ENCODE measurements at regions not wholly inside any gene's neighbourhood (a gene's known extent, or its start where the extent isn't known, plus 50 kb on each side); places are given as distances from the start of the nearest gene placed in this dataset.

GRCh38 chr6:20292905-20293304 lies 80.6 kb upstream of the MBOAT1 start:
- no peaks in the 10 kb centered on the region for H3K27me3 ChIP-seq (ENCODE audit: insufficient read depth, low read length)
- DNase-seq: no peak
- intact Hi-C loops (cut with micrococcal nuclease): loop anchor here (5.0 kb wide), 2 partner anchors 81 to 201 kb away; partner anchors contain the start of gene MBOAT1
- H3K36me3 Mint-ChIP-seq: no peaks in the 10 kb centered on the region
- H3K27ac ChIP-seq (ENCODE audit: low read depth, low read length): no peak overlapping the region
- H3K27me3 Mint-ChIP-seq: no peaks in the 10 kb centered on the region
- ChIA-PET POLR2A (ENCODE audit: partially characterized antibody) (interaction anchor here (0.6 to 1.3 kb wide), 5 partner anchors 27 to 237 kb away, joined by 3 to 13 read pairs (median 5); no protein-coding TSS in a partner anchor), CTCF (ENCODE audit: partially characterized antibody) (interaction anchor here (0.8 to 4.2 kb wide), 12 partner anchors 23 to 241 kb away, joined by 3 to 33 read pairs (median 4); partner anchors contain the start of genes CDKAL1 and E2F3)
- no peak overlapping the region for H3K27ac Mint-ChIP-seq
- H3K4me1 ChIP-seq (ENCODE audit: insufficient read depth, low read length): peaks cover 13% of the 10 kb centered on the region
- no peaks in the 10 kb centered on the region for H3K9me3 Mint-ChIP-seq
- H3K4me1 Mint-ChIP-seq: peaks cover 8 to 29% (median 14%) of the 10 kb centered on the region in 4 donors
- H3K4me3 Mint-ChIP-seq: no peak overlapping the region
- H3K4me3 ChIP-seq (ENCODE audit: low read length in 2 of 2): no peak overlapping the region
- H3K9me3 ChIP-seq (ENCODE audit: control insufficient read depth in 1 of 2, low read length in 2 of 2): no peaks in the 10 kb centered on the region
- H3K36me3 ChIP-seq (ENCODE audit: insufficient read depth, low read length): no peaks in the 10 kb centered on the region

GRCh38 chr6:20301256-20301655 lies 89.0 kb upstream of the MBOAT1 start:
- CTCF ChIA-PET (ENCODE audit: partially characterized antibody): interaction anchor here (2.4 kb wide), 1 partner anchor 11 kb away, joined by 8 read pairs; no protein-coding TSS in a partner anchor
- POLR2A ChIA-PET (ENCODE audit: partially characterized antibody): interaction anchor here (0.7 kb wide), 1 partner anchor 18 kb away, joined by 3 read pairs; no protein-coding TSS in a partner anchor

GRCh38 chr6:20302168-20302567 lies 89.9 kb upstream of the MBOAT1 start:
- Mint-ChIP-seq H3K4me1 (no peaks in the 10 kb centered on the region), H3K9me3 (no peaks in the 10 kb centered on the region), H3K36me3 (no peaks in the 10 kb centered on the region), H3K4me3 (no peak overlapping the region), H3K27me3 (peaks cover 0 to 2% of the 10 kb centered on the region in 2 donors), H3K27ac (no peak overlapping the region)
- DNase-seq: no peak
- Histone ChIP-seq H3K9me3 (ENCODE audit: control insufficient read depth in 1 of 2, low read length in 2 of 2) (no peaks in the 10 kb centered on the region), H3K4me1 (ENCODE audit: insufficient read depth, low read length) (no peaks in the 10 kb centered on the region), H3K27me3 (ENCODE audit: insufficient read depth, low read length) (no peaks in the 10 kb centered on the region), H3K27ac (ENCODE audit: low read depth, low read length) (no peak overlapping the region), H3K4me3 (ENCODE audit: low read length in 2 of 2) (no peak overlapping the region), H3K36me3 (ENCODE audit: insufficient read depth, low read length) (no peaks in the 10 kb centered on the region)
- ChIA-PET POLR2A (ENCODE audit: partially characterized antibody) (interaction anchor here (0.7 to 0.9 kb wide), 2 partner anchors 18 kb away, joined by 3 read pairs; no protein-coding TSS in a partner anchor), CTCF (ENCODE audit: partially characterized antibody) (interaction anchor here (1.0 to 2.4 kb wide), 2 partner anchors 12 to 226 kb away, joined by 4 to 8 read pairs; no protein-coding TSS in a partner anchor)
- intact Hi-C loops (cut with micrococcal nuclease): no loop called here

More at GRCh38 chr6:20301256-20301655, 89.0 kb upstream of the MBOAT1 start:
- Mint-ChIP-seq H3K9me3 (no peaks in the 10 kb centered on the region), H3K27ac (no peak overlapping the region), H3K4me3 (no peak overlapping the region), H3K4me1 (no peaks in the 10 kb centered on the region), H3K36me3 (no peaks in the 10 kb centered on the region), H3K27me3 (peaks cover 0 to 2% of the 10 kb centered on the region in 2 donors)
- Histone ChIP-seq H3K27me3 (ENCODE audit: insufficient read depth, low read length) (no peaks in the 10 kb centered on the region), H3K4me3 (ENCODE audit: low read length in 2 of 2) (no peak overlapping the region), H3K9me3 (ENCODE audit: control insufficient read depth in 1 of 2, low read length in 2 of 2) (no peaks in the 10 kb centered on the region), H3K4me1 (ENCODE audit: insufficient read depth, low read length) (no peaks in the 10 kb centered on the region), H3K36me3 (ENCODE audit: insufficient read depth, low read length) (no peaks in the 10 kb centered on the region), H3K27ac (ENCODE audit: low read depth, low read length) (no peak overlapping the region)
- intact Hi-C loops (cut with micrococcal nuclease): no loop called here
- no peak for DNase-seq

GRCh38 chr6:20302702-20303251 lies 90.5 kb upstream of the MBOAT1 start:
- CTCF ChIA-PET (ENCODE audit: partially characterized antibody): interaction anchor here (0.5 to 2.4 kb wide), 4 partner anchors 13 to 225 kb away, joined by 3 to 8 read pairs (median 4); no protein-coding TSS in a partner anchor

GRCh38 chr6:20306491-20306890 lies 94.2 kb upstream of the MBOAT1 start:
- H3K4me1 ChIP-seq (ENCODE audit: insufficient read depth, low read length): no peaks in the 10 kb centered on the region
- no peak overlapping the region for H3K27ac ChIP-seq (ENCODE audit: low read depth, low read length)
- ChIA-PET POLR2A (ENCODE audit: partially characterized antibody) (interaction anchor here (0.6 kb wide), 1 partner anchor 34 kb away, joined by 3 read pairs; no protein-coding TSS in a partner anchor), CTCF (ENCODE audit: partially characterized antibody) (no interaction called here)
- Mint-ChIP-seq H3K27me3 (peaks cover 0 to 1% of the 10 kb centered on the region in 2 donors), H3K4me3 (no peak overlapping the region), H3K36me3 (no peaks in the 10 kb centered on the region), H3K27ac (no peak overlapping the region), H3K9me3 (peaks cover 0 to 5% (median 0%) of the 10 kb centered on the region in 8 donors), H3K4me1 (no peaks in the 10 kb centered on the region)
- intact Hi-C loops (cut with micrococcal nuclease): no loop called here
- DNase-seq: no peak
- no peaks in the 10 kb centered on the region for H3K9me3 ChIP-seq (ENCODE audit: control insufficient read depth in 1 of 2, low read length in 2 of 2)
- H3K36me3 ChIP-seq (ENCODE audit: insufficient read depth, low read length): no peaks in the 10 kb centered on the region
- H3K27me3 ChIP-seq (ENCODE audit: insufficient read depth, low read length): no peaks in the 10 kb centered on the region
- no peak overlapping the region for H3K4me3 ChIP-seq (ENCODE audit: low read length in 2 of 2)

More at GRCh38 chr6:20302702-20303251, 90.5 kb upstream of the MBOAT1 start:
- Histone ChIP-seq H3K27me3 (ENCODE audit: insufficient read depth, low read length) (no peaks in the 10 kb centered on the region), H3K27ac (ENCODE audit: low read depth, low read length) (no peak overlapping the region), H3K4me1 (ENCODE audit: insufficient read depth, low read length) (no peaks in the 10 kb centered on the region), H3K4me3 (ENCODE audit: low read length in 2 of 2) (no peak overlapping the region), H3K36me3 (ENCODE audit: insufficient read depth, low read length) (no peaks in the 10 kb centered on the region), H3K9me3 (ENCODE audit: control insufficient read depth in 1 of 2, low read length in 2 of 2) (no peaks in the 10 kb centered on the region)
- no peaks in the 10 kb centered on the region for H3K9me3 Mint-ChIP-seq
- H3K4me3 Mint-ChIP-seq: no peak overlapping the region
- H3K27ac Mint-ChIP-seq: no peak overlapping the region
- POLR2A ChIA-PET (ENCODE audit: partially characterized antibody): interaction anchor here (0.6 to 0.9 kb wide), 2 partner anchors 16 to 17 kb away, joined by 3 read pairs; no protein-coding TSS in a partner anchor
- intact Hi-C loops (cut with micrococcal nuclease): no loop called here
- H3K27me3 Mint-ChIP-seq: peaks cover 0 to 2% of the 10 kb centered on the region in 2 donors
- H3K4me1 Mint-ChIP-seq: no peaks in the 10 kb centered on the region
- no peaks in the 10 kb centered on the region for H3K36me3 Mint-ChIP-seq
- no peak for DNase-seq

GRCh38 chr6:20309186-20309585 lies 92.5 kb upstream of the E2F3 start:
- no peak overlapping the region for H3K27ac Mint-ChIP-seq
- no peak overlapping the region for H3K4me3 ChIP-seq (ENCODE audit: low read length in 2 of 2)
- CTCF ChIA-PET (ENCODE audit: partially characterized antibody): interaction anchor here (1.4 kb wide), 1 partner anchor 19 kb away, joined by 3 read pairs; no protein-coding TSS in a partner anchor
- no peaks in the 10 kb centered on the region for H3K36me3 Mint-ChIP-seq
- H3K9me3 Mint-ChIP-seq: peaks cover 0 to 5% (median 0%) of the 10 kb centered on the region in 8 donors
- intact Hi-C loops (cut with micrococcal nuclease): no loop called here
- no peaks in the 10 kb centered on the region for H3K36me3 ChIP-seq (ENCODE audit: insufficient read depth, low read length)
- H3K4me1 ChIP-seq (ENCODE audit: insufficient read depth, low read length): no peaks in the 10 kb centered on the region
- no peak overlapping the region for H3K27ac ChIP-seq (ENCODE audit: low read depth, low read length)
- no peaks in the 10 kb centered on the region for H3K9me3 ChIP-seq (ENCODE audit: control insufficient read depth in 1 of 2, low read length in 2 of 2)
- H3K27me3 Mint-ChIP-seq: peaks cover 1 to 4% of the 10 kb centered on the region in 2 donors
- no peak for DNase-seq
- H3K27me3 ChIP-seq (ENCODE audit: insufficient read depth, low read length): no peaks in the 10 kb centered on the region
- H3K4me1 Mint-ChIP-seq: no peaks in the 10 kb centered on the region
- POLR2A ChIA-PET (ENCODE audit: partially characterized antibody): no interaction called here
- H3K4me3 Mint-ChIP-seq: no peak overlapping the region

GRCh38 chr6:20310185-20310584 lies 91.5 kb upstream of the E2F3 start:
- Histone ChIP-seq H3K36me3 (ENCODE audit: insufficient read depth, low read length) (no peaks in the 10 kb centered on the region), H3K27me3 (ENCODE audit: insufficient read depth, low read length) (no peaks in the 10 kb centered on the region), H3K4me1 (ENCODE audit: insufficient read depth, low read length) (no peaks in the 10 kb centered on the region), H3K4me3 (ENCODE audit: low read length in 2 of 2) (no peak overlapping the region), H3K27ac (ENCODE audit: low read depth, low read length) (no peak overlapping the region), H3K9me3 (ENCODE audit: control insufficient read depth in 1 of 2, low read length in 2 of 2) (no peaks in the 10 kb centered on the region)
- no peaks in the 10 kb centered on the region for H3K4me1 Mint-ChIP-seq
- H3K4me3 Mint-ChIP-seq: no peak overlapping the region
- intact Hi-C loops (cut with micrococcal nuclease): no loop called here
- ChIA-PET POLR2A (ENCODE audit: partially characterized antibody) (interaction anchor here (1.6 kb wide), 1 partner anchor 10 kb away, joined by 7 read pairs; no protein-coding TSS in a partner anchor), CTCF (ENCODE audit: partially characterized antibody) (interaction anchor here (0.6 kb wide), 1 partner anchor 16 kb away, joined by 3 read pairs; no protein-coding TSS in a partner anchor)
- no peaks in the 10 kb centered on the region for H3K36me3 Mint-ChIP-seq
- H3K27ac Mint-ChIP-seq: no peak overlapping the region
- H3K9me3 Mint-ChIP-seq: peaks cover 0 to 5% (median 0%) of the 10 kb centered on the region in 8 donors
- H3K27me3 Mint-ChIP-seq: peaks cover 3 to 4% of the 10 kb centered on the region in 2 donors
- DNase-seq: no peak

Measured in CD4-positive, alpha-beta memory T cell (primary cell).